Activated CD4-positive, alpha-beta T cell treated with anti-CD3 and anti-CD28 coated beads, Interleukin-2, amount 10 ng/mL, durations not matched to agents 7 days and 5 days (primary cell): ENCODE measurements at regions not wholly inside any gene's neighbourhood (a gene's known extent, or its start where the extent isn't known, plus 50 kb on each side); places are given as distances from the start of the nearest gene placed in this dataset.

Experiments
- CTCF ChIA-PET: fragments of 350-600 bp; sonication (Branson Sonifier 250); formaldehyde crosslinking; loops from one replicate; lab custom pipeline; 2021; ENCODE audit warnings: antibody characterized with exemption; lab: Charles Lee
- POLR2A ChIA-PET: fragments of 350-600 bp; sonication (Branson Sonifier 250); formaldehyde crosslinking; loops from one replicate; lab custom pipeline; 2021; ENCODE audit warnings: antibody characterized with exemption; lab: Charles Lee
- DNase-seq: peaks from one replicate; pipeline ENCODE4 v3.0.0-alpha.2; 2020
- H3K27ac Mint-ChIP-seq: one replicate; pipeline ENCODE4 v1.8.0; 2021; ENCODE audit warnings: mild to moderate bottlenecking, moderate library complexity, mixed read lengths
- H3K27me3 Mint-ChIP-seq: one replicate; pipeline ENCODE4 v1.8.0; 2021; ENCODE audit warnings: mixed read lengths
- H3K36me3 Mint-ChIP-seq: one replicate; pipeline ENCODE4 v1.8.0; 2021; ENCODE audit warnings: low read depth, mixed read lengths
- H3K4me1 Mint-ChIP-seq: one replicate; pipeline ENCODE4 v1.8.0; 2021; ENCODE audit warnings: mixed read lengths
- H3K4me3 Mint-ChIP-seq: one replicate; pipeline ENCODE4 v1.8.0; 2021; ENCODE audit warnings: mild to moderate bottlenecking, moderate library complexity, mixed read lengths
- H3K9me3 Mint-ChIP-seq: one replicate; pipeline ENCODE4 v1.8.0; 2021; ENCODE audit warnings: mixed read lengths

DNA sequence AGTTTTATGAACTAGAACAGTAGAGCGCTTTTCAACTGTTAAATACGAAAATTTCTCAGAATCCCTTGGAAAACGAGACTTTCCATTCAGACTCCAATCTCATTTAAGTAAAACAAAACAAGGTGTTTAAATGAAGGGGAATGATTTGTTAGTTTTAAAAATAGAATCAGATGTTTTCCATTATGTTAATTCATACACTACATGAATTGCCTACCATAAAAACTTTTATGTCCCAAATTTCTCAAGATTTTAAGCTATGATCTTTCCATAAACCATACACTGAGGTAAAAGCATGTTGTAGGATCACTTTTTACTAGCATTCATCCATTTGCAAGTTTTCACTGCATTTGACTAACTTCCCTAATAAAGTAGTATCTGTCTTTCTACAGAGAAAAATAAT lies 180.3 kb upstream of the ZP4 start:
- no peak overlapping the region for H3K4me3 Mint-ChIP-seq
- POLR2A ChIA-PET = no interaction called here
- CTCF ChIA-PET = no interaction called here

DNA sequence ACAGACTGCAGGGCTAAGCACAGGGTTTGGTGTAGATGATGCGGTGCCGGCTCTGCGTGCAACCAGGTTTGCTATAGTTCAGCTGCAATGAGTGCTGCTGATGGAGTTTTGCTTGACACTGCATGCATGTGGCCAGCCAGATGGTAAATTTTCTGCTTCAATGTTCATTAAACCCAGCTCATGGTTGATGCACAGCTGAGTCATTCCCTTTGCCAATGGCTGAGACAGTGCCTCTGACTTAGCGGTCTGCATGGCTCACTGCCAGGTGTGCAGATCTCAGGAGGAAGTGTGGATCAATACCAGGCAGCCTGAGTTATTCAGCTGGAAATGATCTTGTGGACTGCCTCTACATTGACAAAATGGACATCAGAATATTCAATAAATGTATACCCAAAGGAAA lies 172.7 kb upstream of the ZP4 start:
- Mint-ChIP-seq H3K27me3 (no peaks in the 10 kb centered on the region), H3K36me3 (no peaks in the 10 kb centered on the region), H3K4me1 (no peaks in the 10 kb centered on the region), H3K9me3 (peaks cover 4% of the 10 kb centered on the region), H3K4me3 (no peak overlapping the region), H3K27ac (no peak overlapping the region)
- no peak for DNase-seq
- CTCF ChIA-PET = no interaction called here
- POLR2A ChIA-PET = no interaction called here

More for the DNA sequence above, 180.3 kb upstream of the ZP4 start:
- Mint-ChIP-seq H3K9me3 (peaks cover 4% of the 10 kb centered on the region), H3K36me3 (no peaks in the 10 kb centered on the region), H3K27me3 (no peaks in the 10 kb centered on the region), H3K27ac (no peak overlapping the region), H3K4me1 (no peaks in the 10 kb centered on the region)
- no peak for DNase-seq

DNA sequence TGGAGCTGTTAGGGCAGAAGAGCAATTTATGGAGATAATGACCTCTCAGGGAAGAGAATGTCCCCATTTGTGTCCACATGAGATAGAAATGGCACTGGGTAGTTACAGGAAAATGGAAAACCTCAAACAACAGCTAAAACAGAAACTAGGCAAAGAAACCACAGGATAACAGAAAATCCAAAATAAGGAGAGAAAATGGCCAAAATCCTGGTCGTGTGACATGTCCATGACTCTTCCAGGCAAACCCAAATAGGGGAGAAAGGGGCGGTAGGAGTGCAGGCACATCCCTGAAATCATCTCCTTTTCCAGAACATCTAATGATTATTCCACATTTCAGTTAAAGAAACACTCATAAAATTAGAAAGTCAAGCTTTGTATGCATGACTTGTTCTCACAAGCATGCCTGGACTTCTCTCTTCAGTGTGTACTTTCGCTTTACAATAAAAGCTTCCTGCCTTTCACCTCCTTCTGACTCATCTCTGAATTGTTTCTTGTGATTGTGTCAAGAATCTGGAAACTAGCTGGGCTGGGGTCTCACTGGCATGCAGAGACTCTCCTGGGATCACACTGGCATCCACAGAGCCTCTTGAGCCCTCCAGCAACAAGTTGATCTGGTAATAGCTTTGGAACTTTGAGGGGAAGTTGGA lies 171.4 kb upstream of the ZP4 start:
- H3K36me3 Mint-ChIP-seq = no peaks in the 10 kb centered on the region
- ChIA-PET POLR2A (no interaction called here), CTCF (interaction anchor here (0.9 kb wide), 1 partner anchor 10 kb away, joined by 3 read pairs; no protein-coding TSS in a partner anchor)
- no peaks in the 10 kb centered on the region for H3K27me3 Mint-ChIP-seq
- H3K4me1 Mint-ChIP-seq = no peaks in the 10 kb centered on the region
- DNase-seq = no peak
- no peak overlapping the region for H3K27ac Mint-ChIP-seq
- no peak overlapping the region for H3K4me3 Mint-ChIP-seq
- peaks cover 8% of the 10 kb centered on the region for H3K9me3 Mint-ChIP-seq

- no peak for DNase-seq
- ChIA-PET POLR2A (no interaction called here), CTCF (no interaction called here)
- H3K27ac Mint-ChIP-seq = no peak overlapping the region
- H3K9me3 Mint-ChIP-seq = peaks cover 8% of the 10 kb centered on the region
- no peaks in the 10 kb centered on the region for H3K4me1 Mint-ChIP-seq
- H3K36me3 Mint-ChIP-seq = no peaks in the 10 kb centered on the region
- no peaks in the 10 kb centered on the region for H3K27me3 Mint-ChIP-seq
- no peak overlapping the region for H3K4me3 Mint-ChIP-seq
Measured at GRCh38 chr1:238060061-238060460, 169.3 kb upstream of the ZP4 start.

- Mint-ChIP-seq H3K27ac (no peak overlapping the region), H3K4me1 (no peaks in the 10 kb centered on the region), H3K36me3 (no peaks in the 10 kb centered on the region), H3K27me3 (no peaks in the 10 kb centered on the region), H3K9me3 (peaks cover 3% of the 10 kb centered on the region), H3K4me3 (no peak overlapping the region)
- POLR2A ChIA-PET = no interaction called here
- DNase-seq = no peak
- CTCF ChIA-PET = no interaction called here
Measured at GRCh38 chr1:238052496-238053266, 162.0 kb upstream of the ZP4 start.

DNA sequence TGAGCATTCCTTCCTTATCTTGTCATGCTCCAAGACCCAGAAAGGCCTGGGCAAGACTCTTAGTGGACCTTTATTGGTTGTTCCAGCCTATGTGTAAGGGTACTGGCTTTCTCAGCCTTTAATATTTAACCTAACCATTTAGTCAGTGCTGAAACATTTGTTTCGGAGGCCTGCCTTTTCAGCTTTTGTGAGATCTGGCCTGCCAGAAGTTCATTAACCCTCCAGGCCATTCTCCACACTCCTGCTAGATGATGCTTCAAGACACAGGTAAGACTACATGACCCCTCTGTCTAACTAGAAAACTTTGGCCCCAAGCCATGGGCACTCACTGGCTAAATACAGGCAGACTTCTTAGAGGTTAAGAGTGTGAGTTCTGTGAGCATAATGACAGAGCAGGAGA lies 138.4 kb upstream of the ZP4 start:
- no peaks in the 10 kb centered on the region for H3K36me3 Mint-ChIP-seq
- POLR2A ChIA-PET = no interaction called here
- H3K27ac Mint-ChIP-seq = no peak overlapping the region
- H3K4me1 Mint-ChIP-seq = no peaks in the 10 kb centered on the region
- no peaks in the 10 kb centered on the region for H3K27me3 Mint-ChIP-seq
- DNase-seq = no peak
- H3K9me3 Mint-ChIP-seq = peaks cover 24% of the 10 kb centered on the region
- no peak overlapping the region for H3K4me3 Mint-ChIP-seq
- CTCF ChIA-PET = no interaction called here

GRCh38 chr1:238027366-238027765 lies 136.6 kb upstream of the ZP4 start:
- CTCF ChIA-PET = no interaction called here
- no peaks in the 10 kb centered on the region for H3K4me1 Mint-ChIP-seq
- no peak for DNase-seq
- no peaks in the 10 kb centered on the region for H3K36me3 Mint-ChIP-seq
- peaks cover 14% of the 10 kb centered on the region for H3K9me3 Mint-ChIP-seq
- H3K27ac Mint-ChIP-seq = no peak overlapping the region
- H3K4me3 Mint-ChIP-seq = no peak overlapping the region
- POLR2A ChIA-PET = no interaction called here
- H3K27me3 Mint-ChIP-seq = no peaks in the 10 kb centered on the region

DNA sequence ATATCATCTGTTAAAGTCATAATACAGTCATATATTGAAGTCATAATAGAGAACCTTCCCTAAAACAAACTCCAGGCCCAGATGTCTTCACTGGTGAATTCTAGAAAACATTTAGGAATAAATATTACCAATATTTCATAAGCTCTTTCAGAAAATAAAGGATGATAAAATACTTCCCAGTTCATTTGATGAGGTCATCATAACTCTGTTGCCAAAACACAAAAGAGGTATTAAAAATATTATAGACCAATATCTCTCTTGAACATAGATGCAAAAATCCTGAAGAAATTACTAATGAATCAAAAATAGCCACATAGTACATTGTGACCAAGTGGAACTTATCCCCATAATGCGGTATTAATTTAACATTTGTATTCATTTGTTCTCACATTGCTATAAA lies 132.4 kb upstream of the ZP4 start:
- no peak for DNase-seq
- Mint-ChIP-seq H3K9me3 (no peaks in the 10 kb centered on the region), H3K4me1 (no peaks in the 10 kb centered on the region), H3K4me3 (no peak overlapping the region), H3K36me3 (no peaks in the 10 kb centered on the region), H3K27ac (no peak overlapping the region), H3K27me3 (no peaks in the 10 kb centered on the region)
- ChIA-PET POLR2A (no interaction called here), CTCF (no interaction called here)

DNA sequence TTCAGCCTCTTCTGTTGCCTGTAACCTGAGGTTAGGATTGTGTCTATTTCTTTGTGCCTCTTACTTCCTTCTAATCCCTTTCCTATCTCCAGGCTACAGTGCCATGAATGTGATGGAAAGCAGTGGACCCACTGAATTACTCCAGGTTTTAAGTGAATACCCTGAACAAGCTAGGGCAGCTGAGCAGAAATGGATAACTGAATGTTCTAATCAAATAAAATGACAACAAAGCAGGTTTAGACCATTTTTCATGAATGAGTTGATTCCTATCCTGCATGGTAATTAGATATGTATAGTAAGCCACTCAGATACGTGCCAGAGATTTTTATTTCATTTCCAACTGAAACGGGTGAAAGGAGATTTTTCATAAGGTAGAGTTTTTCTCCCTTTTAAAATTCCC lies 127.5 kb upstream of the ZP4 start:
- H3K9me3 Mint-ChIP-seq = peaks cover 9% of the 10 kb centered on the region
- H3K27ac Mint-ChIP-seq = no peak overlapping the region
- DNase-seq = no peak
- no peaks in the 10 kb centered on the region for H3K36me3 Mint-ChIP-seq
- POLR2A ChIA-PET = no interaction called here
- H3K27me3 Mint-ChIP-seq = no peaks in the 10 kb centered on the region
- H3K4me1 Mint-ChIP-seq = no peaks in the 10 kb centered on the region
- H3K4me3 Mint-ChIP-seq = no peak overlapping the region
- CTCF ChIA-PET = no interaction called here

- no peak for DNase-seq
- Mint-ChIP-seq H3K27me3 (no peaks in the 10 kb centered on the region), H3K36me3 (no peaks in the 10 kb centered on the region), H3K4me3 (no peak overlapping the region), H3K27ac (no peak overlapping the region), H3K9me3 (no peaks in the 10 kb centered on the region), H3K4me1 (no peaks in the 10 kb centered on the region)
- POLR2A ChIA-PET = no interaction called here
- CTCF ChIA-PET = no interaction called here
Measured at GRCh38 chr1:238006779-238007178, 116.1 kb upstream of the ZP4 start.

GRCh38 chr1:238005116-238005515 lies 114.4 kb upstream of the ZP4 start:
- Mint-ChIP-seq H3K4me3 (no peak overlapping the region), H3K36me3 (no peaks in the 10 kb centered on the region), H3K27ac (no peak overlapping the region), H3K9me3 (no peaks in the 10 kb centered on the region), H3K27me3 (no peaks in the 10 kb centered on the region), H3K4me1 (no peaks in the 10 kb centered on the region)
- CTCF ChIA-PET = no interaction called here
- DNase-seq = no peak
- POLR2A ChIA-PET = no interaction called here

DNA sequence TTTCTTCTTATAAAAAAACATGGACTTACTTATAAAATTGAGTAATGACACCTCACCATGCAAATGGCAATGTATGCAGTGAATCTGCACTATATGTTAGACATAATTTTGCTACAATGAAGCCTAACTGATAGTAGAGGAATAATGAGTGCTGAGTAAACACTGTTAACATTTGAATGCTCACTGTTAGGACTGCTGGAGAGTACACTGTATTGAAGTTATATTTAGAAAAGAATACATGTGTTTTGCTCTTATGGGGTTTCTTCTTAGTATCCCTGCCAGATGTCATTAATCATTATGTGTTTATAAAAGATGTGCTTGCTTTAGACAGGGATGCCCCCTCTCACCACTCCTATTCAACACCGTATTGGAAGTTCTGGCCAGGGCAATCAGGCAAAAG lies 111.1 kb upstream of the ZP4 start:
- Mint-ChIP-seq H3K4me1 (no peaks in the 10 kb centered on the region), H3K36me3 (no peaks in the 10 kb centered on the region), H3K27ac (no peak overlapping the region), H3K27me3 (no peaks in the 10 kb centered on the region), H3K4me3 (no peak overlapping the region), H3K9me3 (peaks cover 2% of the 10 kb centered on the region)
- ChIA-PET CTCF (no interaction called here), POLR2A (no interaction called here)
- no peak for DNase-seq

DNA sequence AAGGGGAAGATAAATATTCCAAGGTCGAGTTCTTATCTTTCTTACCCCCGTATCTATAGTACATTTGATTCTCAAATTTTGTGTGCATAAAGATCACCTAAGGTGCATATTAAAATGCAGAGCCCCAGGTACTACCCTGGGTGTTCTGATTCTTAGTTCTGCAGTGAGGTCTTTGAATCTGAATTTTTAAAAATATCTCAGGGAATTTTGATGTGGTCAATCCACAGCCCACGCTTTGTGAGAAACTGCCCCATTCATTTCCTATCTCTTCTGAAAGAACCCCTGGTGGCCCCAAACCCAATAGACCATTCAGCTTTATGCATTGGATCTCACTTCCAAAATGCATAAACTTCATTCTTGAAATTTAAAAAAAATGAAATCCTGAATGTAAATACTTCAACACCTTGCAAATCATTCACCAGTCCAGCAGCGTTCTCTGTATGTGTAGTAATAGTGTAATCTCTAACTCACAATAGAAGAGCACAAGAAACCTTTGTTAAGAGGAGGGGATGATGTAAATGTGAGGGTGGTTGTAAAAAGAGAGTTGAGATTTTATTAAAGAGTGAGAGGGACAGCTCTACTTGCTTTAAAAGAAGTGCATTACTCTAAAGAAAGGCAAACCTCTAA lies 108.8 kb upstream of the ZP4 start:
- H3K4me3 Mint-ChIP-seq = no peak overlapping the region
- ChIA-PET POLR2A (no interaction called here), CTCF (no interaction called here)
- H3K27me3 Mint-ChIP-seq = no peaks in the 10 kb centered on the region
- no peak for DNase-seq
- peaks cover 2% of the 10 kb centered on the region for H3K9me3 Mint-ChIP-seq
- H3K36me3 Mint-ChIP-seq = no peaks in the 10 kb centered on the region
- no peaks in the 10 kb centered on the region for H3K4me1 Mint-ChIP-seq
- H3K27ac Mint-ChIP-seq = no peak overlapping the region
